ENCODE measurements at regions not wholly inside any gene's neighbourhood (a gene's known extent, or its start where the extent isn't known, plus 50 kb on each side); places are given as distances from the start of the nearest gene placed in this dataset.

- CTCF ChIA-PET, result no interaction called here
- no peak overlapping the region for H3K4me3 ChIP-seq (replicated peaks in 1 of 3; ENCODE audit: insufficient read depth in 1 of 3, low read depth in 1 of 3, low read length in 3 of 3)
- no peaks in the 10 kb centered on the region for H3K9me1 ChIP-seq (replicated peaks; ENCODE audit: control insufficient read depth, extremely low read depth, insufficient read depth, low read length)
- no peaks in the 10 kb centered on the region for H4K20me1 ChIP-seq (replicated peaks; ENCODE audit: control insufficient read depth, extremely low read depth, insufficient read depth, low read length)
- H3K9ac ChIP-seq (replicated peaks; ENCODE audit: extremely low read depth, insufficient read depth, low read length), result no peak overlapping the region
- dilution Hi-C loops (cut with MboI; ENCODE audit: extremely low pct_ligation_motif_present, low sequenced_read_pairs), result no loop called here
- H3K36me3 ChIP-seq (ENCODE audit: control insufficient read depth in 2 of 2, extremely low read depth in 1 of 2, insufficient read depth in 2 of 2, low read length in 2 of 2), result no peaks in the 10 kb centered on the region
- peaks cover 7% of the 10 kb centered on the region for H3K9me3 ChIP-seq (replicated peaks; ENCODE audit: control insufficient read depth, insufficient read depth, low read length)
- FAIRE-seq, result no peak
- H2AFZ ChIP-seq (ENCODE audit: low read depth, low read length), result no peak overlapping the region
- H3K27ac ChIP-seq (ENCODE audit: insufficient read depth, low read depth, low read length), result no peak overlapping the region
- no peaks in the 10 kb centered on the region for H3K79me2 ChIP-seq (ENCODE audit: control insufficient read depth, insufficient read depth, low read length)
- no TSS peak for BruUV-seq (replicated peaks)
- H3K4me1 ChIP-seq (ENCODE audit: control insufficient read depth, extremely low read depth, insufficient read depth, low read length), result no peaks in the 10 kb centered on the region
- TF ChIP-seq GATA2 (IDR thresholded peaks at IDR 0.05; ENCODE audit: insufficient read depth, insufficient read length, low read depth, low read length), result no peak
- TF ChIP-seq MAX (IDR thresholded peaks at IDR 0.05; ENCODE audit: insufficient read depth, insufficient read length), result no peak
- TF ChIP-seq FOS (IDR thresholded peaks at IDR 0.05; ENCODE audit: borderline replicate concordance, insufficient read depth, low read length), result no peak
- no peak for TF ChIP-seq JUN (IDR thresholded peaks at IDR 0.05; ENCODE audit: borderline replicate concordance, insufficient read depth, insufficient read length, low read depth)
- TF ChIP-seq EZH2 (IDR thresholded peaks at IDR 0.05; ENCODE audit: borderline replicate concordance, low read depth, low read length, severe bottlenecking), result no peak
- TF ChIP-seq POLR2AphosphoS5 (IDR thresholded peaks at IDR 0.05; ENCODE audit: insufficient read depth, low read depth, low read length), result no peak
- TF ChIP-seq POLR2A (IDR thresholded peaks at IDR 0.05; ENCODE audit: low read depth, low read length), result no peak
- TF ChIP-seq MYC (IDR thresholded peaks at IDR 0.05; ENCODE audit: low read depth, low read length), result no peak
- intact Hi-C loops (cut with micrococcal nuclease), result no loop called here
- POLR2A ChIA-PET, result no interaction called here
- no peaks in the 10 kb centered on the region for H3K27me3 ChIP-seq (ENCODE audit: control insufficient read depth in 2 of 2, insufficient read depth in 2 of 2, low read length in 2 of 2)
- H3K4me2 ChIP-seq (ENCODE audit: insufficient read depth, low read length), result no peak overlapping the region
- no peak for DNase-seq (ENCODE audit: low read depth, low spot score)
These were observed 206.7 kb upstream of the C1orf174 start for GRCh38 chr1:4106731-4107130.

- TF ChIP-seq EZH2 (IDR thresholded peaks at IDR 0.05; ENCODE audit: borderline replicate concordance, low read depth, low read length, severe bottlenecking), result no peak
- TF ChIP-seq JUN (IDR thresholded peaks at IDR 0.05; ENCODE audit: borderline replicate concordance, insufficient read depth, insufficient read length, low read depth), result no peak
- TF ChIP-seq GATA2 (IDR thresholded peaks at IDR 0.05; ENCODE audit: insufficient read depth, insufficient read length, low read depth, low read length), result no peak
- no peak for TF ChIP-seq MAX (IDR thresholded peaks at IDR 0.05; ENCODE audit: insufficient read depth, insufficient read length)
- dilution Hi-C loops (cut with MboI; ENCODE audit: extremely low pct_ligation_motif_present, low sequenced_read_pairs), result no loop called here
These were observed 207.2 kb upstream of the C1orf174 start for GRCh38 chr1:4107291-4107690.

More at GRCh38 chr1:4107291-4107690, 207.2 kb upstream of the C1orf174 start:
- H3K4me2 ChIP-seq (ENCODE audit: insufficient read depth, low read length), result no peak overlapping the region
- no peaks in the 10 kb centered on the region for H3K4me1 ChIP-seq (ENCODE audit: control insufficient read depth, extremely low read depth, insufficient read depth, low read length)
- no peaks in the 10 kb centered on the region for H3K27me3 ChIP-seq (ENCODE audit: control insufficient read depth in 2 of 2, insufficient read depth in 2 of 2, low read length in 2 of 2)
- H3K36me3 ChIP-seq (ENCODE audit: control insufficient read depth in 2 of 2, extremely low read depth in 1 of 2, insufficient read depth in 2 of 2, low read length in 2 of 2), result no peaks in the 10 kb centered on the region
- no peak overlapping the region for H3K27ac ChIP-seq (ENCODE audit: insufficient read depth, low read depth, low read length)
- H3K9me1 ChIP-seq (replicated peaks; ENCODE audit: control insufficient read depth, extremely low read depth, insufficient read depth, low read length), result no peaks in the 10 kb centered on the region
- CTCF ChIA-PET, result no interaction called here
- no peak overlapping the region for H3K9ac ChIP-seq (replicated peaks; ENCODE audit: extremely low read depth, insufficient read depth, low read length)
- H3K79me2 ChIP-seq (ENCODE audit: control insufficient read depth, insufficient read depth, low read length), result no peaks in the 10 kb centered on the region
- POLR2A ChIA-PET, result no interaction called here
- DNase-seq (ENCODE audit: low read depth, low spot score) (no peak), FAIRE-seq (no peak)
- BruUV-seq (replicated peaks), result no TSS peak
- peaks cover 7% of the 10 kb centered on the region for H3K9me3 ChIP-seq (replicated peaks; ENCODE audit: control insufficient read depth, insufficient read depth, low read length)
- no peak overlapping the region for H3K4me3 ChIP-seq (replicated peaks in 1 of 3; ENCODE audit: insufficient read depth in 1 of 3, low read depth in 1 of 3, low read length in 3 of 3)
- H2AFZ ChIP-seq (ENCODE audit: low read depth, low read length), result no peak overlapping the region
- intact Hi-C loops (cut with micrococcal nuclease), result no loop called here
- H4K20me1 ChIP-seq (replicated peaks; ENCODE audit: control insufficient read depth, extremely low read depth, insufficient read depth, low read length), result no peaks in the 10 kb centered on the region
